Mucosa of rectum (tissue), 2 donors: ENCODE measurements at regions not wholly inside any gene's neighbourhood (a gene's known extent, or its start where the extent isn't known, plus 50 kb on each side); places are given as distances from the start of the nearest gene placed in this dataset.
A peak's percentile ranks its signal among the peaks of the same experiment; 100 is the strongest.
"Not testable (repeated sequence)": the region's sequence is repeated elsewhere in the genome, so short reads cannot be mapped to it uniquely, and the experiment has no call there.

Experiments
- H3K27ac ChIP-seq, 2 donors: one replicate each; pipeline ENCODE4 v1.7.0; 2013; ENCODE audit warnings: inconsistent platforms in 2 of 2, low read depth in 2 of 2, low read length in 2 of 2
- H3K27me3 ChIP-seq, 2 donors: one replicate each; pipeline ENCODE4 v1.7.0; 2013; ENCODE audit warnings: low read length in 2 of 2; ENCODE audit not compliant: control insufficient read depth in 2 of 2, insufficient read depth in 2 of 2
- H3K36me3 ChIP-seq, 2 donors: one replicate each; pipeline ENCODE4 v1.7.0; 2013; ENCODE audit warnings: low read length in 2 of 2; ENCODE audit not compliant: control insufficient read depth in 2 of 2, insufficient read depth in 2 of 2
- H3K4me1 ChIP-seq, 2 donors: one replicate each; pipeline ENCODE4 v1.7.0; 2013; ENCODE audit warnings: low read length in 2 of 2, mild to moderate bottlenecking in 1 of 2; ENCODE audit not compliant: control insufficient read depth in 2 of 2, insufficient read depth in 2 of 2
- H3K4me3 ChIP-seq, 2 donors: one replicate each; pipeline ENCODE4 v1.7.0; 2013; ENCODE audit warnings: low read length in 2 of 2
- H3K9ac ChIP-seq, 2 donors: one replicate each; pipeline ENCODE4 v1.7.0; 2013; ENCODE audit warnings: low read length in 2 of 2, low read depth in 1 of 2, mild to moderate bottlenecking in 1 of 2
- H3K9me3 ChIP-seq, 2 donors: one replicate each; pipeline ENCODE4 v1.7.0; 2013; ENCODE audit warnings: low read length in 2 of 2; ENCODE audit not compliant: control insufficient read depth in 2 of 2
- donor health status: healthy.
- donor health status: Normal muscosa, but diverticular disease.

DNA sequence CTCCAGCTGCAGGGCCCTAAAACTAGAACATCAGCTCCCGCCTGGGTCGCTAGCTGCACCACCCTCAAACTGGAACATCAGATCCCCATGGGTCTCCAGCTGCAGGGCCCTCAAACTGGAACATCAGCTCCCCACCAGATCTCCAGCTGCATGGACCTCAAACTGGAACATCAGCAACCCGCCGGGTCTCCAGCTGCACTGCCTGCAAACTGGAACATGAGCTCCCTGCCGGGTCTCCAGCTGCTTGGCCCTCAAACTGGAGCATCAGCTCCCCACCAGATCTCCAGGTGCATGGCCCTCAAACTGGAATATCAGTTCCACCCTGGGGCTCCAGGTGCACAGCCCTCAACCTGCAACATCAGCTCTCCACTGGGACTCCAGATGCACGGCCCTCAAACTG is 82.7 kb downstream of the TFRC start:
- not testable (repeated sequence) for H3K9ac ChIP-seq, H3K36me3 ChIP-seq, H3K4me3 ChIP-seq, H3K4me1 ChIP-seq, H3K27me3 ChIP-seq, H3K9me3 ChIP-seq, H3K27ac ChIP-seq

- H3K4me3 ChIP-seq, H3K27me3 ChIP-seq, H3K4me1 ChIP-seq, H3K36me3 ChIP-seq, H3K9me3 ChIP-seq, H3K27ac ChIP-seq, H3K9ac ChIP-seq: not testable (repeated sequence)
These were observed 85.6 kb downstream of the TFRC start for GRCh38 chr3:195996314-195996713.

DNA sequence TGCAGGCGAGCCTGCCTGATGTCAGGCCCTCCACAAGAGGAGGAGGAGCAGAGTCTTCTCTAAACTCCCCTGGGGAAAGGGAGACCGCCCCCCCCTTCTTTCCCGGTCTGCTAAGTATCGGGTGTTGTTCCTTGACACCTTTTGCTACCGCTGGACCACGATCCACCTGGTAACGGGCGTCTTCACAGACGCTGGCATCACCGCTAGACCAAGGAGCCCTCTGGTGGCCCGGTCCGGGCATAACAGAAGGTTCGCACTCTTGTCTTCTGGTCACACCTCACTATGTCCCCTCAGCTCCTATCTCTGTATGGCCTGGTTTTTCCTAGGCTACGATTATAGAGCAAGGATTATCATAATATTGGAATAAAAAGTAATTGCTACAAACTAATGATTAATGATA is 86.0 kb upstream of the TNK2 start:
- not testable (repeated sequence) for H3K9ac ChIP-seq, H3K9me3 ChIP-seq, H3K36me3 ChIP-seq, H3K27ac ChIP-seq, H3K4me1 ChIP-seq, H3K4me3 ChIP-seq, H3K27me3 ChIP-seq

GRCh38 chr3:195993671-195994070 is 85.3 kb upstream of the TNK2 start:
- not testable (repeated sequence) for H3K9me3 ChIP-seq, H3K36me3 ChIP-seq, H3K4me1 ChIP-seq, H3K27me3 ChIP-seq, H3K4me3 ChIP-seq, H3K9ac ChIP-seq, H3K27ac ChIP-seq

DNA sequence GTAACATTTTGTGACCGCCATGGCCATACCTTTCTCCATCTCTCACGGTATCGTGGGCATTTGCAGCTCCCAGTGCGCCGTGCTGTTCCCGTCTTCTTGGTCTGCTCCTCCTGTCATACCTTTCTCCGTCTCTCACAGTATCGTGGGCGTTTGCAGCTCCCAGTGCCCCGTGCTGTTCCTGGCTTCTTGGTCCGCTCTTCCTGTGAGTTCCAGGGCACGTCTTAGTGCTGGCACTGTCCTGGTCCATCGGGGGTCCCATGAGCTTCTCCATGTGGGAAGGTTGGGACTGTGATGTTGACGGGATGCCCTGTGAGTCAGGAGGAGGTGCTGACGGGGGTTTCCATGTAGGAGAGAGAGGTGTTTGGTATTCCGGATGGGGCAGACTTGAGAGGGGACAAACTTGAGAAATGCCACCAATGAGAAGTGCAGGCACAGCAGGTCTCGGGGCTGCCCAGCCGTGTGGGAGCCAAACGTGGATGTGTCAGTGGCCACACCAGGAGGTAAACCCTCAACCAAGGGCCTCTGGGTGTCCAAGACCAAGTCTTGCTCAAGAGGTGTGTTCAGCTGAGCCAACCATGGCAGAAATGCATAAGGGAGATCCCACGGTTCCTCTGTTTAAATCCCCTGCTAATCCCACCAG is 84.7 kb upstream of the TNK2 start:
- H3K27ac ChIP-seq, H3K9me3 ChIP-seq, H3K27me3 ChIP-seq, H3K9ac ChIP-seq, H3K4me3 ChIP-seq, H3K4me1 ChIP-seq, H3K36me3 ChIP-seq: not testable (repeated sequence)

GRCh38 chr3:195991986-195992385 is 83.6 kb upstream of the TNK2 start:
- H3K4me1 ChIP-seq, H3K36me3 ChIP-seq, H3K9ac ChIP-seq, H3K9me3 ChIP-seq, H3K27me3 ChIP-seq, H3K27ac ChIP-seq, H3K4me3 ChIP-seq: not testable (repeated sequence)

DNA sequence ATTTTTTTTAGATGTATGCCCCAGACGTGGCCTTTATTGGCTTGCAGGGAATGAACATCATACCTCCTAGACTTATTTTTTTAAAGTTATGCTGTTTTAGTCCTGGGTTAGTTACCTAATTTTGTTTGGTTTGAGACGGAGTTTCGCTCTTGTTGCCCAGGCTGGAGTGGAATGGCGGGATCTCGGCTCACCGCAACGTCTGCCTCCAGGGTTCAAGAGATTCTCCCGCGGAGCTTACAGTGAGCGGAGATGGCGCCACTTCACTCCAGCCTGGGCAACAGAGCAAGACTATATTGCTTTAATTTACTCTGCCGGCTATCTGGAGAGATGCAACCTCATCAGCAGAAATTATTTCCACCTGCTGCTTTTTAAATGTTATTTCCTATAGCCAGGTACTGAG is 82.9 kb upstream of the TNK2 start:
- not testable (repeated sequence) for H3K27ac ChIP-seq, H3K36me3 ChIP-seq, H3K4me1 ChIP-seq, H3K4me3 ChIP-seq, H3K27me3 ChIP-seq, H3K9me3 ChIP-seq, H3K9ac ChIP-seq

DNA sequence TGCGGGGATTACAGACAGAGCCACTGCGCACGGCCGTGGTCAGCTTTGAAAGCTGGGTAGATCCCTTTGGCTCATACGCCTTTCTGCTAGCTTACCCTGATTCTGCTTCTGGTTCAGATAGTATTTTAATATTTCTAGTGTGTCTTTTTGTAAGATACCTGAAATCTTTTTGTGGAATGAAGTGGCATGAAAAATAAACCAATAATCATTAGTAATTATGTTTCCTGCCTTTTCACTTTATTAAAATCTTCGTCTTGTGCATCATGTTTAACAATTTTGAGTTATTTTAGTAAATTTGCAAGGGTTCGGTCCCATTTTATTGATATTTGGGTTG is 82.5 kb upstream of the TNK2 start:
- not testable (repeated sequence) for H3K27me3 ChIP-seq, H3K36me3 ChIP-seq, H3K4me1 ChIP-seq, H3K9me3 ChIP-seq
- peak overlapping the region; percentile 72 to 83 for H3K9ac ChIP-seq
- peak overlapping the region in 1 of 2 donors; percentile 74 for H3K27ac ChIP-seq
- H3K4me3 ChIP-seq = peak overlapping the region; percentile 41 to 76

GRCh38 chr3:195989921-195990840 is 81.8 kb upstream of the TNK2 start:
- Histone ChIP-seq H3K9ac (peak overlapping the region; percentile 72 to 83), H3K27ac (peak overlapping the region; percentile 70 to 74), H3K4me3 (peak overlapping the region; percentile 58 to 76)
- not testable (repeated sequence) for H3K36me3 ChIP-seq, H3K9me3 ChIP-seq, H3K4me1 ChIP-seq, H3K27me3 ChIP-seq

DNA sequence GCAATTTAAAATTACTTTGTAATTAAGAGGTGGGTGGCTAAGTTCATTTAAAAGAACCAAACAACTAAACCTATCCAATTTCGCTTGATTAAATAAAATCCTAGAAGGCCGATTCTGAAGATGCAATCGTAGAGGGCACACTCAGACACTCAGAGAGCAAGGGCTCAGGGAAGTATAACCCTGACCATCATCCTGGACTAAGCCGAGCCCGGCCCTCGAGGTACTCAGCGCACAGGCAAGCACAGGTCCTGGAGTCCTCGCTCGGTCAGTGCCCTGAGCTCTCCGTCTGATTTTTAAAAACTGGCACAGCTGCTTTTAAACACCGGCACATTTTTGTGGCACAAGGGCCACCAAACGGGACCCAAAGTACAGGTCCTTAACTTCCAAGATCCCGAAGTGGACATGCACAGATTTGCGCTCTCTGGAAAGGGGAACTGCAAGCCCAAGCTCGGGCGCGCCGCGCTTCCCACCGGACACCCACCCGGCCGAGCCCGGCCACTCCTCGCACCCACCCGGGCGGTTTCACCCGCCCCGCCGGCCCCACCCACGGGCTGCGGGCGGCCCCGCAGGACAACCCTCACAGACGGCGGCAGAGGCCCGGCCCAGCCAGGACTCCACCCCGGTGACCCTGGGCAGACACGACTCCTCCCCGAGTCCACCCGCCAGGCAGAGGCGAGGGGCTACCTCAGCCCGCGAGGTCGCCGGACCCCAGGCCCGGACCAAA is 81.0 kb upstream of the TNK2 start:
- H3K4me1 ChIP-seq, H3K36me3 ChIP-seq, H3K9me3 ChIP-seq, H3K27me3 ChIP-seq: not testable (repeated sequence)
- Histone ChIP-seq H3K27ac (peak overlapping the region; percentile 55 to 74), H3K9ac (peak overlapping the region; percentile 41 to 68), H3K4me3 (peak overlapping the region; percentile 52 to 58)
